Endodermal cell (in vitro differentiated cells): ENCODE measurements at regions not wholly inside any gene's neighbourhood (a gene's known extent, or its start where the extent isn't known, plus 50 kb on each side); places are given as distances from the start of the nearest gene placed in this dataset.
"Not testable (repeated sequence)": the region's sequence is repeated elsewhere in the genome, so short reads cannot be mapped to it uniquely, and the experiment has no call there.

Source experiments
- DNase-seq: peaks from one replicate; pipeline ENCODE4 v3.0.0-alpha.2; 2017
- H3K27ac ChIP-seq: 2 replicates; pipeline ENCODE4 v1.5.1; 2013; ENCODE audit warnings: mild to moderate bottlenecking, low read depth, low read length, moderate library complexity
- H3K27me3 ChIP-seq: 2 replicates; pipeline ENCODE4 v1.6.1; 2013; ENCODE audit warnings: mild to moderate bottlenecking, low read length, moderate library complexity; ENCODE audit not compliant: insufficient read depth, control insufficient read depth, poor library complexity, severe bottlenecking
- H3K36me3 ChIP-seq: 2 replicates; pipeline ENCODE4 v1.7.0; 2013; ENCODE audit warnings: mild to moderate bottlenecking, low read length, moderate library complexity; ENCODE audit not compliant: control insufficient read depth, insufficient read depth
- H3K4me1 ChIP-seq: one replicate; pipeline ENCODE4 v1.7.0; 2013; ENCODE audit warnings: low read length; ENCODE audit not compliant: control insufficient read depth, insufficient read depth
- H3K4me3 ChIP-seq: 2 replicates; pipeline ENCODE4 v1.5.1; 2013; ENCODE audit warnings: mild to moderate bottlenecking, low read length, moderate library complexity
- H3K9ac ChIP-seq: 2 replicates; pipeline ENCODE4 v1.6.1; 2013; ENCODE audit warnings: mild to moderate bottlenecking, low read length, moderate library complexity; ENCODE audit not compliant: poor library complexity, severe bottlenecking; ENCODE audit errors: extremely low read depth
- H3K9me3 ChIP-seq: 2 replicates; pipeline ENCODE4 v1.6.1; 2013; ENCODE audit warnings: mild to moderate bottlenecking, low read length, moderate library complexity; ENCODE audit not compliant: control insufficient read depth
- H3K27ac Mint-ChIP-seq: 2 replicates; pipeline ENCODE4 v1.8.0; 2020; ENCODE audit warnings: mixed read lengths
- H3K27me3 Mint-ChIP-seq: 2 replicates; pipeline ENCODE4 v1.8.0; 2021; ENCODE audit warnings: mild to moderate bottlenecking, mixed read lengths; ENCODE audit not compliant: insufficient read depth
- H3K36me3 Mint-ChIP-seq: 2 replicates; pipeline ENCODE4 v1.8.0; 2020; ENCODE audit warnings: low read depth, mixed read lengths
- H3K4me1 Mint-ChIP-seq: 2 replicates; pipeline ENCODE4 v1.8.0; 2020; ENCODE audit warnings: mixed read lengths
- H3K4me3 Mint-ChIP-seq: 2 replicates; pipeline ENCODE4 v1.8.0; 2020; ENCODE audit warnings: mild to moderate bottlenecking, moderate library complexity, mixed read lengths
- H3K9me3 Mint-ChIP-seq: 2 replicates; pipeline ENCODE4 v1.8.0; 2020; ENCODE audit warnings: mild to moderate bottlenecking, mixed read lengths
- CTCF ChIP-seq: fragments of 200-600 bp; sonication (generic); conservative IDR thresholded peaks from 2 replicates; pipeline ENCODE4 v1.5.0; 2021; ENCODE audit warnings: antibody characterized with exemption, mild to moderate bottlenecking
- WGBS, 2 experiments: methylation state at CpG; one replicate each; pipeline versions ENCODE4 v1.1.5 to v1.1.7; 2013; ENCODE audit warnings: missing lambda C conversion rate in 2 of 2, mixed read lengths in 1 of 2; ENCODE audit not compliant: insufficient coverage in 1 of 2, insufficient read length in 1 of 2; 5-methylcytosine and 5-hydroxymethylcytosine counted together

GRCh38 chr17:71779482-71779881, 341.3 kb upstream of the SOX9 start:
- Histone ChIP-seq H3K4me1 (no peaks in the 10 kb centered on the region), H3K36me3 (no peaks in the 10 kb centered on the region), H3K4me3 (no peak overlapping the region), H3K27me3 (no peaks in the 10 kb centered on the region), H3K27ac (no peak overlapping the region), H3K9me3 (no peaks in the 10 kb centered on the region), H3K9ac (no peak overlapping the region)
- H3K9me3 Mint-ChIP-seq = no peaks in the 10 kb centered on the region
- WGBS, 2 experiments = 92 to 100% methylated on average over 2 to 3 of the region's 3 CpGs
- no peak overlapping the region for H3K27ac Mint-ChIP-seq
- peaks cover 2% of the 10 kb centered on the region for H3K27me3 Mint-ChIP-seq
- no peaks in the 10 kb centered on the region for H3K36me3 Mint-ChIP-seq
- no peak for DNase-seq
- TF ChIP-seq CTCF = no peak
- no peaks in the 10 kb centered on the region for H3K4me1 Mint-ChIP-seq
- H3K4me3 Mint-ChIP-seq = no peak overlapping the region

DNA sequence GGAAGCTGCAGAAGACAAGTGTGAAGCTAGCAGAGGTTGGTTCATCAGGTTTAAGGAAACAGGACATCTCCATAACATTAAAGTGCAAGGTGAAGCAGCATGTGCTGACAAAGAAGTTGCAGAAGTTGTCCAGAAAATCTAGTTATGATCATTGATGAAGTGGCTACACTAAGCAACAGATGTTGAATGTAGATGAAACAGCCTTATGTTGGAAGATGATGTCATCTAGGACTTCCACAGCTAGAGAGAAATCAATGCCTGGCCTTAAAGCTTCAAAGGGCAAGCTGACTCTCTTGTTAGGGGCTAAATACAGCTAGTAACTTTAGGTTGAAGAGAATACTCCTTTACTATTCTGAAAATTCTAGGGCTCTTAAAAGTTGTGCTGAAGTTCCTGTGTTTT, 340.2 kb upstream of the SOX9 start:
- Mint-ChIP-seq H3K4me3 (no peak overlapping the region), H3K27me3 (peaks cover 2% of the 10 kb centered on the region), H3K36me3 (no peaks in the 10 kb centered on the region), H3K27ac (no peak overlapping the region), H3K9me3 (no peaks in the 10 kb centered on the region), H3K4me1 (no peaks in the 10 kb centered on the region)
- no peaks in the 10 kb centered on the region for H3K36me3 ChIP-seq
- no peak overlapping the region for H3K9ac ChIP-seq
- DNase-seq = no peak
- H3K4me1 ChIP-seq = no peaks in the 10 kb centered on the region
- H3K9me3 ChIP-seq = no peaks in the 10 kb centered on the region
- H3K27ac ChIP-seq = no peak overlapping the region
- no peaks in the 10 kb centered on the region for H3K27me3 ChIP-seq
- H3K4me3 ChIP-seq = no peak overlapping the region
- no peak for TF ChIP-seq CTCF

DNA sequence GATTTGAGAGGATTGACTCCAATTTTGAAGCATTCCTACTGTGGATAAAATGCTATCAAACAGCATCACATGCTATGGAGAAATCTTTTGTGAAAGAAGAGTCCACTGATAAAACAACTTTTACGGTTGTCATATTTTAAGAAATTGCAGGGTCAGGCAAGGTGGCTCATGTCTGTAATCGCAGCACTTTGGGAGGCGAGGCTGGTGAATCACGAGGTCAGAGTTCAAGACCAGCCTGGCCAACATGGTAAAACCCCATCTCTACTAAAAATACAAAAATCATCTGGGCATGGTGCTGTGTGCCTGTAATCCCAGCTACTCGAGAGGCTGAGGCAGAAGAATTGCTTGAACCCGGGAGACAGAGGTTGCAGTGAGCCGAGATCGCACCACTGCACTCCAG, 338.8 kb upstream of the SOX9 start:
- 89 to 96% methylated on average over 6 to 8 of the region's 8 CpGs for WGBS, 2 experiments
- not testable (repeated sequence) for H3K4me3 ChIP-seq, H3K9me3 Mint-ChIP-seq, DNase-seq, H3K4me1 Mint-ChIP-seq, H3K36me3 ChIP-seq, H3K9me3 ChIP-seq, H3K9ac ChIP-seq, H3K27me3 ChIP-seq, H3K36me3 Mint-ChIP-seq, H3K27ac Mint-ChIP-seq, H3K4me1 ChIP-seq, H3K27ac ChIP-seq, H3K27me3 Mint-ChIP-seq, H3K4me3 Mint-ChIP-seq

- Histone ChIP-seq H3K4me3 (no peak overlapping the region), H3K36me3 (no peaks in the 10 kb centered on the region), H3K4me1 (no peaks in the 10 kb centered on the region), H3K27ac (no peak overlapping the region), H3K9me3 (no peaks in the 10 kb centered on the region), H3K27me3 (peaks cover 19% of the 10 kb centered on the region), H3K9ac (no peak overlapping the region)
- H3K27ac Mint-ChIP-seq = no peak overlapping the region
- DNase-seq = no peak
- H3K9me3 Mint-ChIP-seq = no peaks in the 10 kb centered on the region
- no peak for TF ChIP-seq CTCF
- 90 to 91% methylated on average over 2 to 4 of the region's 4 CpGs for WGBS, 2 experiments
- H3K27me3 Mint-ChIP-seq = peaks cover 30% of the 10 kb centered on the region
- no peak overlapping the region for H3K4me3 Mint-ChIP-seq
- no peaks in the 10 kb centered on the region for H3K4me1 Mint-ChIP-seq
- no peaks in the 10 kb centered on the region for H3K36me3 Mint-ChIP-seq
Observed at GRCh38 chr17:71790791-71791190, 330.0 kb upstream of the SOX9 start.
